Motor neuron (in vitro differentiated cells): ENCODE measurements at regions not wholly inside any gene's neighbourhood (a gene's known extent, or its start where the extent isn't known, plus 50 kb on each side); places are given as distances from the start of the nearest gene placed in this dataset.

Experiments used
- ATAC-seq, 8 experiments: fragments of 200-7000 bp; cut with Tn5 transposase; replicated peaks in 6 of 8; 2 replicates each; pipeline ENCODE4 v1.8.0; 2021; ENCODE audit warnings: mild to moderate bottlenecking in 8 of 8, moderate library complexity in 8 of 8
- H3K27ac ChIP-seq, 2 donors: fragments of 250-450 bp; sonication (Bioruptor Pico); 2 replicates each; pipeline ENCODE4 v1.9.0; 2021; ENCODE audit warnings: antibody characterized with exemption in 2 of 2, mild to moderate bottlenecking in 2 of 2, moderate library complexity in 1 of 2
- H3K4me1 ChIP-seq, 2 donors: fragments of 250-450 bp; sonication (Bioruptor Pico); replicated peaks in 1 of 2; 2 replicates each; pipeline ENCODE4 v1.6.1; 2021; ENCODE audit warnings: antibody characterized with exemption in 2 of 2, mild to moderate bottlenecking in 2 of 2, moderate library complexity in 1 of 2
- H3K4me3 ChIP-seq, 5 donors: fragments of 250-450 bp; sonication (Bioruptor Pico); 2 replicates each; pipeline ENCODE4 v1.9.0; 2021; ENCODE audit warnings: antibody characterized with exemption in 5 of 5, mild to moderate bottlenecking in 5 of 5, moderate library complexity in 4 of 5
- WGBS, 10 experiments: fragments of 450-650 bp; shearing (Covaris generic); methylation state at CpG; one replicate each; pipeline ENCODE4 v1.0.0; 2022; 5-methylcytosine and 5-hydroxymethylcytosine counted together
- in situ Hi-C, 9 experiments: fragments of 400-800 bp; cut with MboI; loops; one replicate each; pipeline ENCODE4 v1.15.0; 2021; ENCODE audit warnings: low sequenced_read_pairs in 9 of 9, low pct_unique_long_range_greater_than_20kb in 2 of 9; ENCODE audit not compliant: unreplicated experiment in 9 of 9

DNA sequence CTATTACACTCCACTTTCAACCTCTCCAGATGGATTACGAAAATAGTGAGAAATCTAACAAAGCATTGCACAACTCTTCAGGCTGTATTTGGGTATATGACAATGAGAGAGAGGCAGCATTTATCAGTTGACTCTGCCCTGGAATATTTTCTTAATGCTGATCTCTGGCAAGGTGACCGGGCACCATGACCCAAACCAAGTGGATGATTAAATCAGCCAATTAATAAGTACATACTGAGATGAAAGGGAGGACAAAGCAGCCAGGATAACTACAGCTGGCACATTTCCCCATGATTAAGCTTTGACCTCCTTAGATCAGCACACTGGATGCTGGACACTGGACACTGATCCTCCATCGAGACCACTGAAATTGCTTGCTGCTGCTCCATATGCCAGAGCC lies 218.2 kb downstream of the ASCL1 start:
- H3K27ac ChIP-seq: no peak overlapping the region
- no peaks in the 10 kb centered on the region for H3K4me1 ChIP-seq
- no peak overlapping the region for H3K4me3 ChIP-seq
- no peak for ATAC-seq
- 0 to 100% (median 79%) methylated on average over 1 to 3 of the region's 3 CpGs; no CpG with 5 or more reads in 2 of the 10 experiments for WGBS, 10 experiments
- in situ Hi-C loops: no loop called here

DNA sequence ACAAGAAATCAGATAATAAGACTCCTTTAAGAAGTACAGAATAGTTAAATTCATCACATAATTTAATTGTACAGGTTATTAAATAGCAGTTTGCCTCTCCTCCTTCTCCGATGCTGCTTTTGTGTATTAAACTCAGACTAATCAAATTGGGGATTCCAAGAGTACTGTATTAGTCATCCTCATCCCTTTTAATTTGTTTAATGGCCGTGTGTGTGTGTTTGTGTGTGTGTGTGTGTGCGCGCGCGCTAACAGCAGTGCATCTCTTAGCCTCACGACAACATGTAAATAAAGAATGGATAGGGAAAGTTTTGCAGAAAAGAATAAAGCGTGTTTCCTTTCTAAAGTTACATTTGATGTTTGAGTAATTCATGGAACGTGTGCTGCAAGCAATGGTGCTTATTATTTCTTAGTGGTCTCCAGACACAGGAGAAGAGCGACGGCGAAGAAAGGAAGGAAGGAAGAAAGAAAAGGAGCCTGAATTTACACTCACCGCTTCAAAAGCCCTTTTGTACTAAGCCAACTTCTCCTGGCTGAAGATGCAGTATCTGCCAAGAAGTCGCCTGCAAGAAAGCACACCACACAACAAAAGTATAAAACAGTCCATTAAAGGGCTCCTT lies 220.3 kb downstream of the ASCL1 start:
- Histone ChIP-seq H3K27ac (no peak overlapping the region), H3K4me3 (no peak overlapping the region), H3K4me1 (no peaks in the 10 kb centered on the region)
- ATAC-seq: peak in 2 of 8 experiments; percentile 69 to 72
- in situ Hi-C loops: no loop called here
- 26 to 94% (median 68%) methylated on average over 3 to 14 of the region's 14 CpGs; no CpG with 5 or more reads in 1 of the 10 experiments for WGBS, 10 experiments

DNA sequence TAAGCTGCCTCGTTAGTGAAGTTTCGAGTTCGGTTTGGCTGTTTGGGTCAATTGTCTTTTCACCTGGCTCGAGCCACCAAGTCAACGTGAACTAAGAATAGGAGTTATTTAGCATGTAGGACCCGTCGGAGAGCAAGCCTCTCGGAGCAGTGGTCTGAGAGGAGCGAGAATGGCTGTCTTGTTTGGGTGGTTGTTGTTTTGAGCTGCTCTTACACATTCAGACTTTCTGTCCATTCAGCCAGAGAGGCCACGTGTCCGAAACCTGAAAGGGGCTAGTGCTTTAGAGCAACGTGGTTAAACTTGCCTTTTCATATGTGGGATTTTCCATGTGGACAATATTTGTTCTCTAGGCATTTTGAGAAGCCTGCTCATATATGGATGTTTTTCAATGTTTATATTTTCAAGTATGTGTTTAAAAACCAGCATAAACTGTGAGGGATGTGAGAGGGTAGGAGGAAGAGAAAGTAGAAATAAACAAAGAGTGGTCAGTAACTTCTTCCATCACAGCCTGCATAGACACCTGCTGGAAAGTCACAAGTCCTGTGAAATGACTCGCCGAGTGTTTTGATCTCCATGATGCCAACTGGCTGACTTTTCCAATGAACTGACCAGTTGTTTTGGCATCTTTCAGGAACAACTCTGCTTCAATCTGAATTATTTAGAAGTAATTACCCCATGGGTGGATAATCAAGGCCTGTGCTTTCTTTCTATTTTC lies 221.0 kb downstream of the ASCL1 start:
- WGBS, 10 experiments: 12 to 94% (median 74%) methylated on average over 2 to 12 of the region's 14 CpGs; no CpG with 5 or more reads in 1 of the 10 experiments
- no peaks in the 10 kb centered on the region for H3K4me1 ChIP-seq
- H3K4me3 ChIP-seq: no peak overlapping the region
- ATAC-seq: no peak
- no peak overlapping the region for H3K27ac ChIP-seq
- in situ Hi-C loops: no loop called here

DNA sequence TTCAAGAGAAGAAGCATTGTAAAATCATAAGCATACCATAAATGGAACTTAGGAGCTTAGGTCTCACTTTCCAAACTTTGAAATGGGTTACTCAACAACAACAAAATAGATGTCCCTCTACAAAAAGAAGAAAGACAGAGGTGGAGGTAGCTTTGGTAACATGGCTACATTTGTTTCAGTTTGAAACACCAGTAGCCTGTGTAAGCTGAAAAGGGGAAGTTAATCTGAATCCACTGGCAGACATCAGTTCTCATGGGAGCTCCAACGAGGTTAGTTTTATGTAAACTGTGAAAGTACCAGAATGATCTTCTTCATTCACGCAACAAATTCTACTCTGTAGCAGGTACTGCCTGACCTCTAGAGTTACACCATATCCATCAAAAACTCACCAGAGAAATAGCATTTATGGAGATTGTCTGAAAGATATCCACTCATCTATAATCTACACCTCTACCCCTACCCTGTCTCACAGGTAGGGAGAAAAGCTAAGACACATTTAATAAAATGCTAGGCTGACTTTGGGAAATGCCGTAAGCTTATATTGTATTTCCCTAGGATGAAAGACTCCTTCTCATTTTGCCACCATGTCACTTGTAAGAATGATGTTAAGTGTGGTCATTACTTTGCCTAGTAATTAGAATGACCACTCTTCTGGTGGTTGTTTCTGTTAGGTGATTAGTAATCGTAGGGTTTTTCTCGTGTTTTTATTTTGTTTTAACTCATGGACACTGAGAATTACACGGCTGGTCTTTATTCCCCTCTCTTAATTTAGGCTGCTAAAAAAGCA lies 224.1 kb downstream of the ASCL1 start:
- ATAC-seq: no peak
- H3K27ac ChIP-seq: no peak overlapping the region
- H3K4me1 ChIP-seq: no peaks in the 10 kb centered on the region
- WGBS, 10 experiments: 0 to 100% (median 70%) methylated on average over 1 to 6 of the region's 6 CpGs
- H3K4me3 ChIP-seq: no peak overlapping the region
- in situ Hi-C loops: no loop called here

DNA sequence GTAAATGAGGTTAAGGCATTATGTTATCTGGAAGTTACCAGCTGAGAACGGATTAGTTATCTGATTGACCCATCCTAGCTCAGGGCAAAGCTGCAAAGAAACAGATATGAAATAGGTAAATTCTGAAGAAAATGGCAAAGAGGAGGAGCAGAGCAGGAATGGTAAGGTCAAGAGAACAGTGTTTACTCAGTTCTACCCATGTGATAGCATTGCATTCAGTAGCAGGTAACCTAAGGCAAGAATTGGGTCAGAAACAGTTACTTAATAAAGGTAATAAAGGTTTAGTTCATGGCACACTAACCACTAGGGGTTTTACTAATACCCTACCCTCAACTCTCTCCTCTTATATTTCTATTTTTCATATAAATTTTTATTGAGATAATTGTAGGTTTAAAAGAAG lies 224.8 kb downstream of the ASCL1 start:
- WGBS, 10 experiments: 0 to 100% (median 71%) methylated on average over 1 of the region's 1 CpG; no CpG with 5 or more reads in 1 of the 10 experiments
- in situ Hi-C loops: no loop called here
- H3K4me3 ChIP-seq: no peak overlapping the region
- H3K27ac ChIP-seq: no peak overlapping the region
- no peak for ATAC-seq
- H3K4me1 ChIP-seq: no peaks in the 10 kb centered on the region

DNA sequence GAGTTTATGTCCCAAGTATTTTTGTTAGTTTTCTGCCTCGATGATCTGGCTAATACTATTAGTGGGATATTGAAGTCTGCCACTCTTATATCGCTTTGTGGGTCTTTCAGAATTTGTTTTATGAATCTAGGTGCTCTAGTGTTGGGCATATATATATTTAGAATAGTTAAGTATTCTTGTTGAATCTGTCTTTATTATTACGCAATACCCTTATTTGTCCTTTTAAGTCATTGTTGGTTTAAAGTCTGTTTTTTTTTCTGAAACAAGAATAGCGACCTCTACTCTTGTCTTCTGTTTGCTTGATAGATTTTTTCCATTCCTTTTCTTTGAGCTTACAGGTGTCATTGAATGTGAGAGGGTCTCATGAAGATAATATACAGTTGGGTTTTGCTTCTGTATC lies 239.0 kb downstream of the ASCL1 start:
- Histone ChIP-seq H3K4me3 (no peak overlapping the region), H3K4me1 (no peaks in the 10 kb centered on the region), H3K27ac (no peak overlapping the region)
- no peak for ATAC-seq
- WGBS, 10 experiments: 0 to 100% (median 80%) methylated on average over 3 to 4 of the region's 4 CpGs; no CpG with 5 or more reads in 1 of the 10 experiments
- in situ Hi-C loops: no loop called here

DNA sequence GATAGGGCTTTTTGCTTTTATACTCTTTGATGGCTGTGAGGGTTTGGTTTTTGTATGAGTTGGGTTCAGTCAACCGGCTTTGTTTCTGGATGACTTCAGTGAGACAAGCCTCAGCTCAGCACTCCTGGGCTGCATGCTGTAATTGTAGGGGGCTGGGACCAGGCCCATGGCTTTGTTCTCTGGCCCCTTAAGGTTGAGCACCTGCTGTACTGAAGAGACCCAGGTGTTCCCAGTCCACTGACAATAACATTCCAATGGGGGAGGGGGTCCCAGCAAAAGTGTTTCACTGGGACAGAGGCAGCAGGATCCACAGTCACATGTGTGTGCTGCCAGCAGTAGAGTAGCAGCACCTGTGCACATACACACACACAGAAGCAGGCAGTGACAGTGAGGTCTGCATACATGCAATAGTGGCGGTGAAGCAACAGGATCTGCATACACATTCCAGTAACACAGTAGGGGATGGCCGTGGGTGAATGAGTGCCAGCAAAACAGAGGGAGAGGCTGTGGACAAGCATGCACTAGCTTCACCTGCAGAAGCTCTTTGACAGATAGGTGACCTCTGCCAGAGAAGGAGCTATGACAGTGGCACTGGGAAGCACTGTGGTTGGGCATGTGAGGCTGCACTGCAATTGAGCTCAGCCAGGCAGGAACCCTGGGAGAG lies 240.4 kb downstream of the ASCL1 start:
- ATAC-seq: no peak
- in situ Hi-C loops: no loop called here
- Histone ChIP-seq H3K4me3 (no peak overlapping the region), H3K27ac (no peak overlapping the region), H3K4me1 (no peaks in the 10 kb centered on the region)
- whole genome bisulfite sequencing, 10 experiments: 27 to 100% (median 67%) methylated on average over 1 to 3 of the region's 3 CpGs; no CpG with 5 or more reads in 4 of the 10 experiments

DNA sequence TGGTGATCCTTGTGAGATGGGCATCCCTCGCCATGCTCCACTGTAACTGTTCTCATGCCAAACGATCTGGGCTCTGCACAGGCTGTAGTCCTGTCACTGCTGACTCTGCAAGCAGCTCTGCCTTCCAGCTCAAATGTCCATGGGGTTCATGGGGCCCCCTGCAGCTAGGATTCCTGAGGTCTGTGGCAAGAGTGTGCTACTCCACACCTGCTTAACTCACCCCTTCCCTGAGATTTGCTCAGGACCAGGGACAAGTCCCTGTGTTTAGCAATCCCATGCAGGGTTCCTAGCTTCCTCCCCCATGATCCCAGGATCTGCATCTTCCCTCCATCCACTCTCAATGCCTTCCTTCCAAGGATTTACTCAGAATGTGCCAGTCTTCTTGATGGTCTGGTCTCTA lies 241.0 kb downstream of the ASCL1 start:
- no peak overlapping the region for H3K4me3 ChIP-seq
- no peak overlapping the region for H3K27ac ChIP-seq
- H3K4me1 ChIP-seq: no peaks in the 10 kb centered on the region
- ATAC-seq: no peak
- 62% methylated on average over 2 of the region's 2 CpGs; no CpG with 5 or more reads in 9 of the 10 experiments for WGBS, 10 experiments
- in situ Hi-C loops: no loop called here

DNA sequence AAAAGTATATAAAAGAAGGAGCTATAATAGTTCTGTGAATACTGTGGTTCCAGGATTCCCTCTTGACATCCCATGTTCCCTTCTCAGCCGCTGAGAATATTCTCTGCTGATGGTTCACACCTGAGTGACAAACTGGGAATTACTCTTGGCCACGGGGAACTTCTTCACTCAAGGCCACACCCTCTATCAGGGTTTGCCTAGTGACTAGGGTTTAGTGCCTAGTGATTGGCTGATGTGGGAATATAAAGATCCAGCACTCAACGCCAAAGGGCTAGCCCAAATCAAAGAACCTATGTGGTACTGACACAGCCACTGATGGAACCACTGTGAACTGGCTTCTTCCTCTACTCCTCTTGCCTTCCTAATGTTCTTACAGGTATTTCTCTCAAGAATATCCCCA lies 248.4 kb downstream of the ASCL1 start:
- Histone ChIP-seq H3K4me3 (no peak overlapping the region), H3K27ac (no peak overlapping the region), H3K4me1 (peaks cover 3 to 21% of the 10 kb centered on the region in 2 donors)
- WGBS, 10 experiments: 0 to 96% (median 86%) methylated on average over 2 to 3 of the region's 3 CpGs; no CpG with 5 or more reads in 3 of the 10 experiments
- in situ Hi-C loops: no loop called here
- ATAC-seq: no peak

DNA sequence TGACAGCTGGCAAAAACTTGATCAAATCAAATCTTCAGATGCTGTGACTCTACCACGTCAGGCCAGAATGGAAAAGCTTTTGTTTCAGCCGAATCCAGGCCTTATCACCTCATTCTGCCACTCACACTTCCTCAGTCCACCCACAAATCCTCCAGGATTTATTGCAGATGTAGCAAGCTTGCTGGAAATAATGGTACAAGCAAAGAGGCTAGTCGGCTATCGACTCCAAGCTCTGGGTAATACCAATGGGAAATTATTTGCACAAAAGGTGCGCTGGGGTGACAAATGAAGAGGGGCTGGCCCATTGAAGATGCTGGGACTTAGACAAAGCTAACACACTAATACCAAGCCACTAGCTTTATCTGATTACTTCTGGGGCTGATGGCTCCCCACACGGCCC lies 250.5 kb downstream of the ASCL1 start:
- ATAC-seq: peak in 4 of 8 experiments; percentile 35 to 89 (median 72)
- H3K4me1 ChIP-seq: peaks cover 3 to 21% of the 10 kb centered on the region in 2 donors
- H3K4me3 ChIP-seq: no peak overlapping the region
- WGBS, 10 experiments: 0 to 50% (median 19%) methylated on average over 1 to 5 of the region's 6 CpGs; no CpG with 5 or more reads in 4 of the 10 experiments
- in situ Hi-C loops: no loop called here
- H3K27ac ChIP-seq: no peak overlapping the region

DNA sequence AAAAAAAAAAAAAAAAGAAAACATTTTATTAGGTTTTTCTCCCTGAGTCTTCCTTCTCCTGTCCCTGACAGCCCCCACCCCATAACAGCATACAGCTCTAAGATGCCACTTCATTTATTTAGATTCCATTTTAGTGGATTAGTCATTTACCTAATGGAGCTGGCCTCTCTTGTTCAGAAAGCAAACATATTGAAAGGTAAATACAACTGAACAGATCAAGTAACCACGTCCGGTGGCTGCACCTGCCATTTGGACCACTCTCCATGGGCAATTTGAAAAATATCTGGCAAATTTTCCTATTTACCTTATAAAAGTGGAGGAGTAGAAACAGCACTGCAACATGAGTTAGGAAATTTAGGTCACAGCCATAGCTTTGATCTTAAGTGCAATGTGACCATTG lies 254.6 kb downstream of the C12orf42 start:
- Histone ChIP-seq H3K27ac (no peak overlapping the region), H3K4me1 (no peaks in the 10 kb centered on the region), H3K4me3 (no peak overlapping the region)
- peak in 1 of 8 experiments; percentile 21 for ATAC-seq
- 0 to 100% (median 49%) methylated on average over 2 of the region's 2 CpGs; no CpG with 5 or more reads in 4 of the 10 experiments for WGBS, 10 experiments
- in situ Hi-C loops: no loop called here

DNA sequence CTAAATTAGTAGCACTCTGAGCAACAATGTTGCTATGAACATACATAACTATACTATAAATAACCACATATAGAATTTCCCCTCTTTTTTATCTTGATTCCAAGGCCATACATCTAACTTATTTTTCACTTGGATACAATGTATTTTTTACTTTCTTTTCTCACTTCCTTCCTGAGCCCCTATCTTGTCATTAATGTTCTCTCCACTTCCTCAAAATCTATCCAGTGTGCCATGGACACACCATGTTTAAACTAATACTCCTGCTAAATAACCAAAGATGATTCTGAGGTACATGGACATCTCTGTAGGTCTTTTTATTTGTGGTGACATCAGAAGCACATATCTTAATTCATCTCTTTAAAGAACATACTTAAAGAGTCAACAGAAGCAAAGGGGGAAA lies 251.2 kb downstream of the C12orf42 start:
- Histone ChIP-seq H3K27ac (no peak overlapping the region), H3K4me3 (no peak overlapping the region), H3K4me1 (peaks cover 0 to 6% of the 10 kb centered on the region in 2 donors)
- no peak for ATAC-seq
- in situ Hi-C loops: no loop called here

DNA sequence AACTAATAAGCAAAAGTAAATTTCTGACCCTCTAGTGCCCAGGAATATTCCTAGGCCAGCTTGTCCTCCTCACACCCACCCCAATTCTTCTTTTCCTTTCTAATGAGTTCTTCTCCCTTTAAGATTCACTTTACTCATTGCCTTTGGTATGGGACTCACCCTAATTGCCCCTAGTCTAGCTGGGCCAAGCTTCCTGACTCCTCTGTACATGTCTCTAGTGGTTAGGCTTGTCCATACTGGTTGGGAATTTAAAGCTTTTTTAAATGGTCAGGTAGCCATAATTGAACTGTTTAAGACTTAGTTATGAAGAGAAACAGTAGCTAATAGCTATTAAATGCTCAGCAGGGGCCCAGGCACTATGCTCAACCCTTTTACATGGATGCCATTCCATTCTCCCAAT lies 248.2 kb downstream of the C12orf42 start:
- no peak overlapping the region for H3K4me3 ChIP-seq
- no peak overlapping the region for H3K27ac ChIP-seq
- in situ Hi-C loops: no loop called here
- ATAC-seq: no peak
- peaks cover 0 to 6% of the 10 kb centered on the region in 2 donors for H3K4me1 ChIP-seq
